Testis (tissue), 2 donors: ENCODE measurements at regions not wholly inside any gene's neighbourhood (a gene's known extent, or its start where the extent isn't known, plus 50 kb on each side); places are given as distances from the start of the nearest gene placed in this dataset.
"Not testable (repeated sequence)": the region's sequence is repeated elsewhere in the genome, so short reads cannot be mapped to it uniquely, and the experiment has no call there.

Experiments used
- DNase-seq: peaks from one replicate; pipeline ENCODE4 v3.0.0-alpha.2; 2019
- H3K27ac ChIP-seq, 2 donors: fragments of 200-600 bp; sonication (generic); one replicate each; pipeline ENCODE4 v1.5.1; 2019
- H3K27me3 ChIP-seq: fragments of 200-600 bp; sonication (generic); one replicate; pipeline ENCODE4 v1.5.1; 2019
- H3K36me3 ChIP-seq: fragments of 200-600 bp; sonication (generic); one replicate; pipeline ENCODE4 v1.5.1; 2017; ENCODE audit warnings: low read depth; ENCODE audit errors: missing control alignments
- H3K4me1 ChIP-seq: fragments of 200-600 bp; sonication (generic); one replicate; pipeline ENCODE4 v1.5.1; 2019
- H3K4me3 ChIP-seq, 2 donors: fragments of 200-600 bp; sonication (generic); one replicate each; pipeline ENCODE4 v1.5.1; 2017 to 2019
- H3K9me3 ChIP-seq: fragments of 200-600 bp; sonication (generic); one replicate; pipeline ENCODE4 v1.5.1; 2017
- CTCF ChIP-seq, 3 experiments: fragments of 450-650 bp in 2 of 3; fragments of 200-600 bp in 1 of 3; sonication (generic) in 1 of 3; IDR thresholded peaks; one replicate each; pipeline ENCODE4 v1.5.1; 2016 to 2019; ENCODE audit warnings: antibody characterized with exemption in 3 of 3, mild to moderate bottlenecking in 2 of 3, moderate library complexity in 1 of 3
- POLR2A ChIP-seq: fragments of 450-650 bp; IDR thresholded peaks from one replicate; pipeline ENCODE4 v1.6.1; 2017; ENCODE audit warnings: antibody characterized with exemption, mild to moderate bottlenecking, moderate library complexity
- WGBS, 2 donors: methylation state at CpG; one replicate each; pipeline ENCODE4 v1.1.5; 2018; 5-methylcytosine and 5-hydroxymethylcytosine counted together
- intact Hi-C: fragments of 100-400 bp; cut with DNase I; formaldehyde crosslinking; loops from one replicate; pipeline ENCODE4 v1.15.1; 2023; ENCODE audit warnings: low total_unique reads

GRCh38 chr1:91190996-91191395, 169.2 kb upstream of the ZNF644 start:
- intact Hi-C loops: no loop called here
- WGBS, 2 donors: 83 to 95% methylated on average over 4 of the region's 4 CpGs
- no peaks in the 10 kb centered on the region for H3K36me3 ChIP-seq

GRCh38 chr1:91189096-91189495, 167.3 kb upstream of the ZNF644 start:
- no peak for DNase-seq
- WGBS, 2 donors: 68 to 79% methylated on average over 4 of the region's 4 CpGs
- TF ChIP-seq CTCF (IDR thresholded peaks at IDR 0.05): no peak
- TF ChIP-seq POLR2A: no peak
- Histone ChIP-seq H3K4me3 (no peak overlapping the region), H3K27me3 (no peaks in the 10 kb centered on the region), H3K9me3 (no peaks in the 10 kb centered on the region), H3K36me3 (no peaks in the 10 kb centered on the region), H3K27ac (no peak overlapping the region), H3K4me1 (no peaks in the 10 kb centered on the region)
- intact Hi-C loops: no loop called here

More at GRCh38 chr1:91190996-91191395, 169.2 kb upstream of the ZNF644 start:
- TF ChIP-seq CTCF (IDR thresholded peaks at IDR 0.05) (no peak), POLR2A (no peak)
- Histone ChIP-seq H3K27me3 (no peaks in the 10 kb centered on the region), H3K9me3 (no peaks in the 10 kb centered on the region), H3K4me3 (no peak overlapping the region), H3K4me1 (no peaks in the 10 kb centered on the region), H3K27ac (no peak overlapping the region)
- no peak for DNase-seq

- H3K4me3 ChIP-seq, H3K27ac ChIP-seq, H3K36me3 ChIP-seq, DNase-seq, H3K9me3 ChIP-seq, H3K4me1 ChIP-seq, H3K27me3 ChIP-seq, intact Hi-C loops: not testable (repeated sequence)
Measured at GRCh38 chr1:91182807-91183206, 161.0 kb upstream of the ZNF644 start.

- Histone ChIP-seq H3K27ac (no peak overlapping the region), H3K4me3 (no peak overlapping the region), H3K27me3 (no peaks in the 10 kb centered on the region), H3K4me1 (peaks cover 13% of the 10 kb centered on the region), H3K36me3 (no peaks in the 10 kb centered on the region), H3K9me3 (no peaks in the 10 kb centered on the region)
- 73 to 77% methylated on average over 1 of the region's 1 CpG for WGBS, 2 donors
- TF ChIP-seq POLR2A (no peak), CTCF (IDR thresholded peaks at IDR 0.05) (no peak)
- intact Hi-C loops: no loop called here
- no peak for DNase-seq
Measured at GRCh38 chr1:91176250-91176649, 154.4 kb upstream of the ZNF644 start.

- intact Hi-C loops: no loop called here
- no peaks in the 10 kb centered on the region for H3K36me3 ChIP-seq
- DNase-seq: no peak
- peaks cover 13% of the 10 kb centered on the region for H3K4me1 ChIP-seq
- H3K9me3 ChIP-seq: no peaks in the 10 kb centered on the region
- no peak overlapping the region for H3K27ac ChIP-seq
- no peak overlapping the region for H3K4me3 ChIP-seq
- 82 to 87% methylated on average over 3 of the region's 3 CpGs for WGBS, 2 donors
- TF ChIP-seq POLR2A (no peak), CTCF (IDR thresholded peaks at IDR 0.05) (no peak)
- H3K27me3 ChIP-seq: no peaks in the 10 kb centered on the region
Measured at GRCh38 chr1:91174734-91175133, 152.9 kb upstream of the ZNF644 start.
